Epithelial cell of esophagus (primary cell): ENCODE measurements at regions not wholly inside any gene's neighbourhood (a gene's known extent, or its start where the extent isn't known, plus 50 kb on each side); places are given as distances from the start of the nearest gene placed in this dataset.
"Not testable (repeated sequence)": the region's sequence is repeated elsewhere in the genome, so short reads cannot be mapped to it uniquely, and the experiment has no call there.

ENCODE experiments used
- DNase-seq: peaks from one replicate; pipeline ENCODE4 v3.0.0; 2010; ENCODE audit warnings: low read depth
- H3K4me3 ChIP-seq: 2 replicates; pipeline ENCODE4 v1.5.1; 2011; ENCODE audit warnings: mild to moderate bottlenecking, low read length, control low read depth
- CTCF ChIP-seq: IDR thresholded peaks from 2 replicates; pipeline ENCODE4 v1.5.1; 2011; ENCODE audit warnings: low read depth, mild to moderate bottlenecking, low read length, control low read depth, inconsistent platforms; ENCODE audit not compliant: insufficient read depth; ENCODE audit errors: missing control alignments

- TF ChIP-seq CTCF = no peak
- no peak overlapping the region for H3K4me3 ChIP-seq
- no peak for DNase-seq
Measured at GRCh38 chr7:114181280-114181679, 233.3 kb upstream of the FOXP2 start.

GRCh38 chr7:114180556-114181266 is 233.9 kb upstream of the FOXP2 start:
- no peak for DNase-seq
- TF ChIP-seq CTCF = no peak

GRCh38 chr7:114175125-114175524 is 239.5 kb upstream of the FOXP2 start:
- H3K4me3 ChIP-seq = no peak overlapping the region
- TF ChIP-seq CTCF = no peak
- peak; percentile 28 for DNase-seq

More at GRCh38 chr7:114180556-114181266, 233.9 kb upstream of the FOXP2 start:
- H3K4me3 ChIP-seq = no peak overlapping the region

GRCh38 chr7:114173170-114173890 is 241.3 kb upstream of the FOXP2 start:
- DNase-seq = no peak
- no peak for TF ChIP-seq CTCF
- no peak overlapping the region for H3K4me3 ChIP-seq

- H3K4me3 ChIP-seq, DNase-seq: not testable (repeated sequence)
Measured at GRCh38 chr7:114169389-114169788, 245.2 kb upstream of the FOXP2 start.

- DNase-seq = no peak
- no peak overlapping the region for H3K4me3 ChIP-seq
- no peak for TF ChIP-seq CTCF
Measured at GRCh38 chr7:114160925-114161324, 242.1 kb upstream of the PPP1R3A start.

- TF ChIP-seq CTCF = no peak
- H3K4me3 ChIP-seq = no peak overlapping the region
- no peak for DNase-seq
Measured at GRCh38 chr7:114158854-114159253, 240.0 kb upstream of the PPP1R3A start.
